Breast epithelium (tissue), 4 donors: ENCODE measurements at regions not wholly inside any gene's neighbourhood (a gene's known extent, or its start where the extent isn't known, plus 50 kb on each side); places are given as distances from the start of the nearest gene placed in this dataset.
"Not testable (repeated sequence)": the region's sequence is repeated elsewhere in the genome, so short reads cannot be mapped to it uniquely, and the experiment has no call there.

Experiments used
- DNase-seq, 2 donors: peaks; one replicate each; pipeline ENCODE4 v3.0.0-alpha.2; 2019; ENCODE audit warnings: low spot score in 2 of 2
- H3K27ac ChIP-seq, 2 donors: fragments of 200-600 bp; sonication (generic) in 1 of 2; one replicate each; pipeline ENCODE4 v1.5.1; 2016 to 2019; ENCODE audit warnings: mild to moderate bottlenecking in 1 of 2
- H3K27me3 ChIP-seq, 2 donors: fragments of 200-600 bp; sonication (generic) in 1 of 2; one replicate each; pipeline versions ENCODE4 v1.5.1 to v1.6.0; 2017 to 2019; ENCODE audit warnings: control low read depth in 1 of 2, mild to moderate bottlenecking in 1 of 2
- H3K36me3 ChIP-seq: fragments of 200-600 bp; one replicate; pipeline ENCODE4 v1.5.1; 2019
- H3K4me1 ChIP-seq, 2 donors: fragments of 200-600 bp; sonication (generic); one replicate each; pipeline ENCODE4 v1.5.1; 2016 to 2019; ENCODE audit warnings: control low read depth in 1 of 2
- H3K4me3 ChIP-seq, 3 donors: fragments of 200-600 bp; sonication (generic); 1 replicate in 2 of 3; 2 replicates in 1 of 3; pipeline ENCODE4 v1.5.1; 2016 to 2019; ENCODE audit warnings: mild to moderate bottlenecking in 3 of 3, moderate library complexity in 2 of 3
- H3K9me3 ChIP-seq, 2 donors: fragments of 200-600 bp; sonication (generic) in 1 of 2; one replicate each; pipeline ENCODE4 v1.5.1; 2016 to 2019; ENCODE audit warnings: control low read depth in 1 of 2
- CTCF ChIP-seq, 3 donors: fragments of 450-650 bp; IDR thresholded peaks; one replicate each; pipeline ENCODE4 v1.5.1; 2016 to 2017; ENCODE audit warnings: antibody characterized with exemption in 3 of 3, mild to moderate bottlenecking in 3 of 3, moderate library complexity in 3 of 3
- POLR2A ChIP-seq: fragments of 450-650 bp; IDR thresholded peaks from one replicate; pipeline ENCODE4 v1.6.1; 2016; ENCODE audit warnings: antibody characterized with exemption, mild to moderate bottlenecking, moderate library complexity
- POLR2AphosphoS5 ChIP-seq, 3 donors: sonication (generic); formaldehyde crosslinking; IDR thresholded peaks; one replicate each; pipeline ENCODE4 v1.6.1; 2017; ENCODE audit warnings: antibody characterized with exemption in 3 of 3
- intact Hi-C: fragments of 100-400 bp; cut with DNase I; formaldehyde crosslinking; loops from one replicate; pipeline ENCODE4 v1.15.1; 2023; ENCODE audit warnings: low total_unique reads

- intact Hi-C loops, result not testable (repeated sequence)
Measured at GRCh38 chr21:31819692-31820091, 53.1 kb upstream of the HUNK start.

GRCh38 chr21:31814356-31814755, 58.5 kb upstream of the HUNK start:
- not testable (repeated sequence) for H3K27ac ChIP-seq

More at GRCh38 chr21:31819692-31820091, 53.1 kb upstream of the HUNK start:
- not testable (repeated sequence) for DNase-seq, H3K27ac ChIP-seq, H3K27me3 ChIP-seq, H3K9me3 ChIP-seq, H3K4me1 ChIP-seq, H3K4me3 ChIP-seq, H3K36me3 ChIP-seq

GRCh38 chr21:31813862-31814261, 59.0 kb upstream of the HUNK start:
- Histone ChIP-seq H3K4me3 (no peak overlapping the region), H3K4me1 (no peaks in the 10 kb centered on the region), H3K27me3 (no peaks in the 10 kb centered on the region), H3K36me3 (no peaks in the 10 kb centered on the region), H3K27ac (no peak overlapping the region), H3K9me3 (no peaks in the 10 kb centered on the region)
- intact Hi-C loops, result no loop called here
- no peak for DNase-seq
- TF ChIP-seq POLR2A (no peak), POLR2AphosphoS5 (IDR thresholded peaks at IDR 0.05) (no peak), CTCF (IDR thresholded peaks at IDR 0.05) (no peak)

More at GRCh38 chr21:31814356-31814755, 58.5 kb upstream of the HUNK start:
- intact Hi-C loops, H3K36me3 ChIP-seq, H3K4me3 ChIP-seq, H3K27me3 ChIP-seq, H3K9me3 ChIP-seq, DNase-seq, H3K4me1 ChIP-seq: not testable (repeated sequence)

- TF ChIP-seq POLR2A, result no peak
- no peak for TF ChIP-seq CTCF (IDR thresholded peaks at IDR 0.05)
- no peak for TF ChIP-seq POLR2AphosphoS5 (IDR thresholded peaks at IDR 0.05)
Measured at GRCh38 chr21:31804008-31804394, 68.8 kb upstream of the HUNK start.

GRCh38 chr21:31803039-31804007, 69.5 kb upstream of the HUNK start:
- no peak for DNase-seq

More at GRCh38 chr21:31804008-31804394, 68.8 kb upstream of the HUNK start:
- Histone ChIP-seq H3K4me1 (no peaks in the 10 kb centered on the region), H3K27me3 (no peaks in the 10 kb centered on the region), H3K9me3 (no peaks in the 10 kb centered on the region), H3K27ac (no peak overlapping the region), H3K36me3 (no peaks in the 10 kb centered on the region), H3K4me3 (no peak overlapping the region)
- DNase-seq, result no peak
- intact Hi-C loops, result no loop called here

More at GRCh38 chr21:31803039-31804007, 69.5 kb upstream of the HUNK start:
- Histone ChIP-seq H3K27ac (no peak overlapping the region), H3K4me3 (no peak overlapping the region), H3K4me1 (no peaks in the 10 kb centered on the region), H3K27me3 (no peaks in the 10 kb centered on the region), H3K9me3 (no peaks in the 10 kb centered on the region), H3K36me3 (no peaks in the 10 kb centered on the region)
- no peak for TF ChIP-seq CTCF (IDR thresholded peaks at IDR 0.05)
- TF ChIP-seq POLR2AphosphoS5 (IDR thresholded peaks at IDR 0.05), result no peak
- TF ChIP-seq POLR2A, result no peak
- intact Hi-C loops, result no loop called here
